ENCODE measurements at regions not wholly inside any gene's neighbourhood (a gene's known extent, or its start where the extent isn't known, plus 50 kb on each side); places are given as distances from the start of the nearest gene placed in this dataset.
A peak's percentile ranks its signal among the peaks of the same experiment; 100 is the strongest.

DNA sequence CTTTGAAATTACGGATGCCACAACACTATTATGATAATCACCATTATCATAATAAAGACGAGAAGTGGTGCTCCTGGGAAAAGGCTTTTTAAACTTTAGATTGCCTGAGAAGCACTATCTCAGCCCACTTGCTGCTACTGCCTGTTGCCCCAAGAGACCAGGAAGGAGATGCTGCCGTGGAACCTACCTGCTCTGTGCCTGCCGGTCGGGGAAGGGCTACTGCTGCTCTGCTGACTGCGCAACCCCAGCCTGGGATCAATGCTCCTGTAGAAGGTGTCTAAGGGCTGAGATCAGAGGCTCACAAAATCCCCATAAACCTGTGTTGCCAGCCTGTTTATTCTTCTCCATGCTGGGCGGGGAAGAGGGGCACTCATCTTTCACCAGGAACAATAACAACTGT lies 145.3 kb upstream of the VCX3B start:
- H3K27ac ChIP-seq (ENCODE audit: low read depth, low read length, poor library complexity, severe bottlenecking): no peak overlapping the region
- no TSS peak for BruUV-seq (replicated peaks)
- no peaks in the 10 kb centered on the region for H3K79me2 ChIP-seq (ENCODE audit: insufficient read depth, low read depth, low read length)
- no peaks in the 10 kb centered on the region for H3K9me3 ChIP-seq (ENCODE audit: low read length)
- no peak overlapping the region for H2AFZ ChIP-seq (ENCODE audit: low read length)
- DNase-seq (ENCODE audit: low spot score): no peak
- ChIA-PET CTCF (ENCODE audit: unreplicated experiment) (no interaction called here), POLR2A (no interaction called here)
- no peak overlapping the region for H3K4me2 ChIP-seq (ENCODE audit: low read length)
- H4K20me1 ChIP-seq (ENCODE audit: insufficient read depth, low read length): no peaks in the 10 kb centered on the region
- no peak overlapping the region for H3K4me3 ChIP-seq (ENCODE audit: low read depth, low read length, poor library complexity, severe bottlenecking)
- no peaks in the 10 kb centered on the region for H3K4me1 ChIP-seq (ENCODE audit: insufficient read depth, low read length, poor library complexity, severe bottlenecking)
- intact Hi-C loops (cut with micrococcal nuclease; ENCODE audit: unreplicated experiment): no loop called here
- TF ChIP-seq EZH2phosphoT487 (IDR thresholded peaks at IDR 0.05; ENCODE audit: borderline replicate concordance, low read depth, low read length) (no peak), CTCF (conservative IDR thresholded peaks at IDR 0.05; ENCODE audit: low read length) (no peak)
- no peaks in the 10 kb centered on the region for H3K9me2 ChIP-seq (ENCODE audit: insufficient read depth, low read length)
- no peaks in the 10 kb centered on the region for H3K36me3 ChIP-seq (ENCODE audit: insufficient read depth, low read length)

DNA sequence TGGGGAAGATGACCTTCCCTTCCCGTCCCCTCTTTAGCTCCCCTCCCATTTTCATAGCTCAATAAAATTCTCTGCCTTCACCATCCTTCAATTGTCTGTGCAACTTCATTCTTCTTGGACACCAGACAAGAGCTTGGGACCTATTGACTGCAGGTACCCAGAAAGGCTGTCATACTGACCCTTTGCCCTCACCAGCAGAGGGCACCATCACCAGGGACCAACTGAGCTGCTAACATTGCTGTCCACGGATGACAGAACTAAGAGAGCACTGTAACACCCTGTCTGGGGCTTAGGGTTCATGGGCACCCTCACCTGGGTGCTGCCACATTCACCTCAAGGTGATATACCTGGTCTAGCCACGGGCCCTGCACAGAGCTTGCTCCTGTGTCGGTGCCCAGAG lies 141.3 kb upstream of the VCX3B start:
- TF ChIP-seq EZH2phosphoT487 (IDR thresholded peaks at IDR 0.05; ENCODE audit: borderline replicate concordance, low read depth, low read length) (no peak), CTCF (conservative IDR thresholded peaks at IDR 0.05; ENCODE audit: low read length) (0 out of 2 replicates have a peak, but pooled peaks have one; percentile 18)
- ChIA-PET CTCF (ENCODE audit: unreplicated experiment) (no interaction called here), POLR2A (no interaction called here)
- intact Hi-C loops (cut with micrococcal nuclease; ENCODE audit: unreplicated experiment): no loop called here
- Histone ChIP-seq H3K9me3 (ENCODE audit: low read length) (no peaks in the 10 kb centered on the region), H4K20me1 (ENCODE audit: insufficient read depth, low read length) (no peaks in the 10 kb centered on the region), H3K79me2 (ENCODE audit: insufficient read depth, low read depth, low read length) (no peaks in the 10 kb centered on the region), H3K36me3 (ENCODE audit: insufficient read depth, low read length) (no peaks in the 10 kb centered on the region), H3K9me2 (ENCODE audit: insufficient read depth, low read length) (no peaks in the 10 kb centered on the region), H3K4me1 (ENCODE audit: insufficient read depth, low read length, poor library complexity, severe bottlenecking) (no peaks in the 10 kb centered on the region), H3K4me2 (ENCODE audit: low read length) (no peak overlapping the region), H3K4me3 (ENCODE audit: low read depth, low read length, poor library complexity, severe bottlenecking) (no peak overlapping the region), H2AFZ (ENCODE audit: low read length) (no peak overlapping the region), H3K27ac (ENCODE audit: low read depth, low read length, poor library complexity, severe bottlenecking) (no peak overlapping the region)
- BruUV-seq (replicated peaks): no TSS peak
- DNase-seq (ENCODE audit: low spot score): no peak

DNA sequence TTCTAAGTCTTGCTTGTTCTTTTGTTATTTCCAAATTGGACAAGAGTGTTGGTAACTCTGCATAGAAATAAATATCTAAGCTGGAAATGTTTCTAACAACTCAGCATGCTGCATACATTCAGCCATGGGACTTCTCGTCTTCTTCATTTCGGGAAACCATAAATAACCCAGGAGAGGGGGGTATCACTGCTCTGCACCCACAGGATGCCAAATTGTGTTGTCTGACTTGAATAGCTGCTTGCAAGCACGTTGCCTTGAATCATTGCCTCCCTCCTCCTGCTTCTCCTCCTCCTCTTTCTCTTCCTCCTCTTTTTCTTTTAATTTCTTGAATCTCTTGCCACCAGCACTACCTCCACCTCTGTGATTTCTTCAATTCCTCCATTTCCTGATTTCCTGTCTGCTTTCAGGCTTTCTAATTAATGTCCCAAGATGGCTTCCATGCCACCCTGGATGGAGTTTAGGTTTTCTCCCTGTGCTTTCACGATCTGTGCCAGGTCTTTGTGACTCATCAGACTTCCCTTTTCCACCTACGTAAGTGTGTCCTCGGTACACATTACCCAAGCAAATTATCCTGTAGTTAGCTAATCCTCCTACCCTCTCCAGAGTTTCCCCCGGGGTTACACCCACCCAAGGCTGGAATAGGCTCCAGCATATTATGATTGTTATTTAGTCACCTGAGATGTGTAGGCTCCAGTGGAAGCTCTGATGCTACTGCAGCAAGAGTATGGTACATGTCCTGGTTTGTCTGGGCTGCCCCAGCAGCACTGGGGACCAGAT lies 122.6 kb upstream of the VCX3B start:
- Histone ChIP-seq H2AFZ (ENCODE audit: low read length) (no peak overlapping the region), H3K4me3 (ENCODE audit: low read depth, low read length, poor library complexity, severe bottlenecking) (no peak overlapping the region), H3K9me2 (ENCODE audit: insufficient read depth, low read length) (no peaks in the 10 kb centered on the region), H3K4me2 (ENCODE audit: low read length) (no peak overlapping the region), H3K79me2 (ENCODE audit: insufficient read depth, low read depth, low read length) (no peaks in the 10 kb centered on the region), H3K27ac (ENCODE audit: low read depth, low read length, poor library complexity, severe bottlenecking) (no peak overlapping the region), H3K9me3 (ENCODE audit: low read length) (no peaks in the 10 kb centered on the region), H3K4me1 (ENCODE audit: insufficient read depth, low read length, poor library complexity, severe bottlenecking) (no peaks in the 10 kb centered on the region), H3K36me3 (ENCODE audit: insufficient read depth, low read length) (no peaks in the 10 kb centered on the region), H4K20me1 (ENCODE audit: insufficient read depth, low read length) (no peaks in the 10 kb centered on the region)
- BruUV-seq (replicated peaks): no TSS peak
- CTCF ChIA-PET (ENCODE audit: unreplicated experiment): no interaction called here
- intact Hi-C loops (cut with micrococcal nuclease; ENCODE audit: unreplicated experiment): no loop called here
- POLR2A ChIA-PET: no interaction called here
- DNase-seq (ENCODE audit: low spot score): no peak
- no peak for TF ChIP-seq EZH2phosphoT487 (IDR thresholded peaks at IDR 0.05; ENCODE audit: borderline replicate concordance, low read depth, low read length)
- no peak for TF ChIP-seq CTCF (conservative IDR thresholded peaks at IDR 0.05; ENCODE audit: low read length)

Measured in OCI-LY7 (cell line).